H9 (cell line): ENCODE measurements at regions not wholly inside any gene's neighbourhood (a gene's known extent, or its start where the extent isn't known, plus 50 kb on each side); places are given as distances from the start of the nearest gene placed in this dataset.

Experiments used
- DNase-seq: peaks from one replicate; pipeline ENCODE4 v3.0.0-alpha.2; 2017
- H2AFZ ChIP-seq: one replicate; pipeline ENCODE4 v1.6.1; 2013; ENCODE audit warnings: mild to moderate bottlenecking, low read length, control low read depth, moderate library complexity
- H2AK5ac ChIP-seq: 2 replicates; pipeline ENCODE4 v1.6.1; 2013; ENCODE audit warnings: low read length, control low read depth, mixed read lengths; ENCODE audit not compliant: insufficient read length
- H2BK120ac ChIP-seq: one replicate; pipeline ENCODE4 v1.6.1; 2013; ENCODE audit warnings: low read depth, mild to moderate bottlenecking, low read length, control low read depth, inconsistent platforms; ENCODE audit not compliant: poor library complexity, severe bottlenecking
- H2BK12ac ChIP-seq: 2 replicates; pipeline ENCODE4 v1.6.1; 2013; ENCODE audit warnings: low read length, control low read depth, mixed read lengths, low read depth; ENCODE audit not compliant: insufficient read length
- H2BK15ac ChIP-seq: 2 replicates; pipeline ENCODE4 v1.6.1; 2013; ENCODE audit warnings: low read depth, low read length, control low read depth
- H2BK20ac ChIP-seq: one replicate; pipeline ENCODE4 v1.6.1; 2013; ENCODE audit warnings: low read depth, mild to moderate bottlenecking, low read length, control low read depth, inconsistent platforms; ENCODE audit not compliant: poor library complexity, severe bottlenecking
- H2BK5ac ChIP-seq: 2 replicates; pipeline ENCODE4 v1.6.1; 2013; ENCODE audit warnings: low read length, control low read depth, mixed read lengths; ENCODE audit not compliant: insufficient read length
- H3K14ac ChIP-seq: 2 replicates; pipeline ENCODE4 v1.6.1; 2013; ENCODE audit warnings: low read length, control low read depth; ENCODE audit not compliant: insufficient read depth
- H3K18ac ChIP-seq: 2 replicates; pipeline ENCODE4 v1.6.1; 2013; ENCODE audit warnings: low read depth, mild to moderate bottlenecking, mixed read lengths, low read length, control low read depth; ENCODE audit not compliant: insufficient read length
- H3K23ac ChIP-seq: 2 replicates; pipeline ENCODE4 v1.6.1; 2013; ENCODE audit warnings: low read length, control low read depth, mixed read lengths, low read depth; ENCODE audit not compliant: insufficient read length
- H3K23me2 ChIP-seq: 2 replicates; pipeline ENCODE4 v1.6.1; 2013; ENCODE audit warnings: low read depth, mild to moderate bottlenecking, mixed read lengths, low read length, control low read depth; ENCODE audit not compliant: insufficient read length, poor library complexity, severe bottlenecking
- H3K27ac ChIP-seq: 2 replicates; pipeline ENCODE4 v1.5.1; 2013; ENCODE audit warnings: low read length, control low read depth, mixed read lengths, low read depth; ENCODE audit not compliant: insufficient read length
- H3K27me3 ChIP-seq: 2 replicates; pipeline ENCODE4 v1.6.1; 2013; ENCODE audit warnings: low read length, control low read depth, inconsistent platforms; ENCODE audit not compliant: insufficient read depth
- H3K4ac ChIP-seq: 2 replicates; pipeline ENCODE4 v1.6.1; 2013; ENCODE audit warnings: low read depth, mild to moderate bottlenecking, control low read depth, inconsistent platforms, low read length, moderate library complexity
- H3K4me1 ChIP-seq: 2 replicates; pipeline ENCODE4 v1.6.1; 2013; ENCODE audit warnings: low read length, control low read depth, inconsistent platforms; ENCODE audit not compliant: insufficient read depth
- H3K4me2 ChIP-seq: 2 replicates; pipeline ENCODE4 v1.6.1; 2013; ENCODE audit warnings: low read length, control low read depth, mixed read lengths; ENCODE audit not compliant: insufficient read length, insufficient read depth
- H3K56ac ChIP-seq: 2 replicates; pipeline ENCODE4 v1.6.1; 2013; ENCODE audit warnings: low read depth, mild to moderate bottlenecking, mixed read lengths, low read length, control low read depth; ENCODE audit not compliant: insufficient read length
- H3K79me1 ChIP-seq: 2 replicates; pipeline ENCODE4 v1.6.1; 2013; ENCODE audit warnings: low read depth, mild to moderate bottlenecking, moderate library complexity, low read length, control low read depth, inconsistent platforms; ENCODE audit not compliant: insufficient read depth, poor library complexity, severe bottlenecking
- H3K79me2 ChIP-seq: 2 replicates; pipeline ENCODE4 v1.6.1; 2013; ENCODE audit warnings: low read length, control low read depth, inconsistent platforms; ENCODE audit not compliant: insufficient read depth
- H3K9ac ChIP-seq: 2 replicates; pipeline ENCODE4 v1.6.1; 2013; ENCODE audit warnings: low read length, control low read depth, mixed read lengths; ENCODE audit not compliant: insufficient read length; ENCODE audit errors: extremely low read depth
- H3K9me3 ChIP-seq: one replicate; pipeline ENCODE4 v1.6.1; 2013; ENCODE audit warnings: low read depth, low read length, inconsistent platforms; ENCODE audit not compliant: control insufficient read depth
- H3T11ph ChIP-seq: one replicate; pipeline ENCODE4 v1.6.1; 2013; ENCODE audit warnings: mild to moderate bottlenecking, low read length, control low read depth, inconsistent platforms
- H4K20me1 ChIP-seq: one replicate; pipeline ENCODE4 v1.6.1; 2013; ENCODE audit not compliant: control insufficient read depth, insufficient read length, insufficient read depth
- H4K5ac ChIP-seq: 2 replicates; pipeline ENCODE4 v1.6.1; 2013; ENCODE audit warnings: low read depth, mild to moderate bottlenecking, mixed read lengths, low read length, control low read depth; ENCODE audit not compliant: insufficient read length
- H4K8ac ChIP-seq: replicated peaks from 2 replicates; pipeline ENCODE4 v1.6.1; 2013; ENCODE audit warnings: low read length, control low read depth, mixed read lengths, low read depth; ENCODE audit not compliant: insufficient read length
- H4K91ac ChIP-seq: 2 replicates; pipeline ENCODE4 v1.6.1; 2013; ENCODE audit warnings: low read depth, mild to moderate bottlenecking, moderate library complexity, mixed read lengths, low read length, control low read depth; ENCODE audit not compliant: insufficient read length
- H3K27ac Mint-ChIP-seq, 3 experiments: 2 replicates in 2 of 3; 3 replicates in 1 of 3; pipeline ENCODE4 v1.8.0; 2020 to 2021; ENCODE audit warnings: mixed read lengths in 3 of 3, mild to moderate bottlenecking in 1 of 3, moderate library complexity in 1 of 3
- H3K27me3 Mint-ChIP-seq: 2 replicates; pipeline ENCODE4 v1.8.0; 2021; ENCODE audit warnings: low read depth, mild to moderate bottlenecking, moderate library complexity, mixed read lengths
- H3K36me3 Mint-ChIP-seq, 3 experiments: 2 replicates in 2 of 3; 3 replicates in 1 of 3; pipeline ENCODE4 v1.8.0; 2020 to 2021; ENCODE audit warnings: low read depth in 3 of 3, mixed read lengths in 3 of 3; ENCODE audit not compliant: insufficient read depth in 1 of 3
- H3K4me1 Mint-ChIP-seq, 2 experiments: 2 replicates each; pipeline ENCODE4 v1.8.0; 2020; ENCODE audit warnings: mixed read lengths in 2 of 2
- H3K4me3 Mint-ChIP-seq, 2 experiments: 2 replicates in 1 of 2; 3 replicates in 1 of 2; pipeline ENCODE4 v1.8.0; 2020 to 2021; ENCODE audit warnings: mild to moderate bottlenecking in 2 of 2, mixed read lengths in 2 of 2, moderate library complexity in 1 of 2
- H3K9me3 Mint-ChIP-seq, 2 experiments: 2 replicates in 1 of 2; 3 replicates in 1 of 2; pipeline ENCODE4 v1.8.0; 2020; ENCODE audit warnings: mild to moderate bottlenecking in 2 of 2, mixed read lengths in 2 of 2, moderate library complexity in 1 of 2
- CTCF ChIP-seq: fragments of 200-600 bp; sonication (generic); conservative IDR thresholded peaks from 3 replicates; pipeline ENCODE4 v1.8.0; 2021; ENCODE audit warnings: antibody characterized with exemption, mild to moderate bottlenecking
- WGBS: extraction: QIAGEN DNeasy Blood & Tissue Kit; methylation state at CpG from one replicate; pipeline ENCODE4 v1.1.7; 2013; ENCODE audit warnings: missing lambda C conversion rate, low lambda C conversion rate, mixed read lengths; ENCODE audit not compliant: insufficient read length; ENCODE audit errors: extremely low coverage; 5-methylcytosine and 5-hydroxymethylcytosine counted together

DNA sequence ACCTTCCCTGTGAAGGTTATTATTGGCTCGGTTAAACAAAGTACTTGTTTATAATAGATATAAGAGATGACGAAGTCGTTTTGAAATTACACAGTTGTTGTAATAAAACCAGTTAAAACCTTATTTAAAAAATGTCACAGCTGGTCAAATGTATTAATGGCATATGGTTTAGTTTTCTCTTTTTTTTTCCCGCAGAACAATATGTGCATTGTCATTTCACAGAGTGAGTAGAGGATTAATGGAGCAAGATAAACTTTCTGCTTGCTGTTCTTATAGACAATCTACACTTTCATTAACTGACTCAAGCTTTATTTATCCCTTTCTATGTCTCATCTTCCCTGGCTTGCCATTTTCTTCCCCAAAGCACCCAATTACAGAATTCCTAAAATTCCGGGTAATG is 404.3 kb upstream of the NPVF start:
- WGBS = 100% methylated on average over 2 of the region's 5 CpGs
- H2BK15ac ChIP-seq = no peak overlapping the region
- H3K27ac Mint-ChIP-seq = no peak overlapping the region

More for the DNA sequence above, 404.3 kb upstream of the NPVF start:
- TF ChIP-seq CTCF = no peak
- no peak overlapping the region for H4K8ac ChIP-seq
- H2AFZ ChIP-seq = no peak overlapping the region
- H3K4me1 ChIP-seq = peaks cover 3% of the 10 kb centered on the region; the same call in 1 of the 2 replicates
- no peak overlapping the region for H2BK120ac ChIP-seq
- H3K56ac ChIP-seq = no peak overlapping the region
- Mint-ChIP-seq H3K4me3 (no peak overlapping the region), H3K9me3 (no peaks in the 10 kb centered on the region), H3K27me3 (no peaks in the 10 kb centered on the region; the same call in 1 of the 2 replicates), H3K36me3 (no peaks in the 10 kb centered on the region), H3K4me1 (peaks cover 12% of the 10 kb centered on the region in 2 experiments)
- H3K79me2 ChIP-seq = no peaks in the 10 kb centered on the region
- no peak overlapping the region for H2BK12ac ChIP-seq
- no peak overlapping the region for H3K18ac ChIP-seq
- no peak overlapping the region for H3K9ac ChIP-seq
- no peak overlapping the region for H3K23ac ChIP-seq
- no peak overlapping the region for H2AK5ac ChIP-seq
- no peak overlapping the region for H3K14ac ChIP-seq
- H2BK5ac ChIP-seq = no peak overlapping the region
- H3K4ac ChIP-seq = no peak overlapping the region
- no peak overlapping the region for H3K27ac ChIP-seq
- H3K23me2 ChIP-seq = no peaks in the 10 kb centered on the region
- no peaks in the 10 kb centered on the region for H3K9me3 ChIP-seq
- H3K27me3 ChIP-seq = no peaks in the 10 kb centered on the region
- no peak overlapping the region for H3K4me2 ChIP-seq
- no peaks in the 10 kb centered on the region for H4K20me1 ChIP-seq
- H4K91ac ChIP-seq = no peak overlapping the region
- H4K5ac ChIP-seq = no peak overlapping the region
- no peak overlapping the region for H3T11ph ChIP-seq
- no peak for DNase-seq
- H3K79me1 ChIP-seq = no peaks in the 10 kb centered on the region
- H2BK20ac ChIP-seq = no peak overlapping the region
